ENCODE measurements at regions not wholly inside any gene's neighbourhood (a gene's known extent, or its start where the extent isn't known, plus 50 kb on each side); places are given as distances from the start of the nearest gene placed in this dataset.
"Not testable (repeated sequence)": the region's sequence is repeated elsewhere in the genome, so short reads cannot be mapped to it uniquely, and the experiment has no call there.

DNA sequence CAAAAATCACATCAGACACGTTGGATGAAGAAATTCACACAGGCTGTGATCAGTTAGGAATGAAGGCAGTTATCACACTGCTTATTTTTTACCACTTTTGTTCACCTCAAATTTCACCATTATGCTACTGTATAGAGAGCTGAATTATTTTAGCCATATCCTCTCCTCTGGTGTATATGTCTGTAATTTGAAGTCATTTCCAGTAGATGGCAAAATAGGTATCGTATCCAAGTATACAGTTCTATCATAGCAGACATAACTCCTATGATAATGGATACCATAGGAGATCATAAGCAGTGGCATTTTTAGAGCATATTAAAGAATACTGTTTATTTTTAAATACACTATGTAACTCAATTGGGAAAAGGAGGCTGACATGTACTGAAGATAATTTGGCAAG, 909.7 kb downstream of the DNAJB9 start:
- Histone ChIP-seq H3K27ac (ENCODE audit: low read length) (no peak overlapping the region), H3K4me1 (ENCODE audit: control insufficient read depth, insufficient read depth, low read length) (no peaks in the 10 kb centered on the region), H3K27me3 (ENCODE audit: control insufficient read depth, insufficient read depth, low read length) (no peaks in the 10 kb centered on the region), H3K36me3 (ENCODE audit: control insufficient read depth, insufficient read depth, low read length) (no peaks in the 10 kb centered on the region), H3K4me3 (ENCODE audit: low read length) (no peak overlapping the region), H3K9me3 (ENCODE audit: control insufficient read depth, low read depth, low read length) (no peaks in the 10 kb centered on the region)
- no peak for DNase-seq
- WGBS (ENCODE audit: insufficient coverage, low lambda C conversion rate): 33% methylated on average over 1 of the region's 2 CpGs

DNA sequence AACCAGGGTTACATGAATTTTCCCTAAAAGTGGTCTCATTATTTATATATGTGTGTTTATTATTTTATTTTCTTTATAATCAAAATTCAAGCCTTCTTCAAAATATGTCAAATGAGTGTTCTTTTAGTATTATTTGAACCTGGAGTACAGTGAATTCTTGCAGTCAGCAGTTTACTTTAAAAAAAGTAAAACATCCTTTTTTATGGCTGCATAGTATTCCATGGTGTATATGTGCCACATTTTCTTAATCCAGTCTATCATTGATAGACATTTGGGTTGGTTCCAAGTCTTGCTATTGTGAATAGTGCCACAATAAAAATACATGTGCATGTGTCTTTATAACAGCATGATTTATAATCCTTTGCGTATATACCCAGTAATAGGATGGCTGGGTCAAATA, 920.9 kb downstream of the DNAJB9 start:
- not testable (repeated sequence) for H3K27me3 ChIP-seq (ENCODE audit: control insufficient read depth, insufficient read depth, low read length); H3K36me3 ChIP-seq (ENCODE audit: control insufficient read depth, insufficient read depth, low read length); H3K27ac ChIP-seq (ENCODE audit: low read length); H3K9me3 ChIP-seq (ENCODE audit: control insufficient read depth, low read depth, low read length); H3K4me3 ChIP-seq (ENCODE audit: low read length); H3K4me1 ChIP-seq (ENCODE audit: control insufficient read depth, insufficient read depth, low read length); DNase-seq
- WGBS (ENCODE audit: insufficient coverage, low lambda C conversion rate): no CpG with 5 or more reads among the region's 1 CpG

GRCh38 chr7:109497053-109497452, 927.4 kb downstream of the DNAJB9 start:
- no peaks in the 10 kb centered on the region for H3K9me3 ChIP-seq (ENCODE audit: control insufficient read depth, low read depth, low read length)
- H3K27me3 ChIP-seq (ENCODE audit: control insufficient read depth, insufficient read depth, low read length): no peaks in the 10 kb centered on the region
- H3K27ac ChIP-seq (ENCODE audit: low read length): no peak overlapping the region
- no peaks in the 10 kb centered on the region for H3K4me1 ChIP-seq (ENCODE audit: control insufficient read depth, insufficient read depth, low read length)
- WGBS (ENCODE audit: insufficient coverage, low lambda C conversion rate): 96% methylated on average over 4 of the region's 5 CpGs
- no peak overlapping the region for H3K4me3 ChIP-seq (ENCODE audit: low read length)
- DNase-seq: no peak
- H3K36me3 ChIP-seq (ENCODE audit: control insufficient read depth, insufficient read depth, low read length): no peaks in the 10 kb centered on the region

DNA sequence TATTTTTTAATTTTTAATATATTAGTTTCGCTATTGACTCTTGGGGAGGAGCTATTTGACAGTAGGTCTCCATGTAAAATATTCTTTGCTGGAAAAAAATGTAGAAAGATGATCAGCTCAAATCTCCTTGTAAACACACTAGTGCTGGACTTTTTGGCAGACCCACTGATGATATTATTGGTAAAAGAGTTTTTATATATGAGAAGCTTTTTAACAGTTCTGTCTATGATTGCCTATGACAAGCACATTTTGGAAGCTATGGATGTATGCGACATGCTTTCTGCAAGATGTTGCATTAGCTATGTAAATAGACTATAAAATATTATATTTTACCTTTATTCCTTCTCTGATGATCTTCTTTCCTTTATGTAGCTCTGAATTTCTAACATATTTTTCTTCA, 928.5 kb downstream of the DNAJB9 start:
- H3K36me3 ChIP-seq (ENCODE audit: control insufficient read depth, insufficient read depth, low read length): no peaks in the 10 kb centered on the region
- no peaks in the 10 kb centered on the region for H3K27me3 ChIP-seq (ENCODE audit: control insufficient read depth, insufficient read depth, low read length)
- H3K9me3 ChIP-seq (ENCODE audit: control insufficient read depth, low read depth, low read length): no peaks in the 10 kb centered on the region
- no peak overlapping the region for H3K4me3 ChIP-seq (ENCODE audit: low read length)
- WGBS (ENCODE audit: insufficient coverage, low lambda C conversion rate): 100% methylated on average over 2 of the region's 2 CpGs
- no peak overlapping the region for H3K27ac ChIP-seq (ENCODE audit: low read length)
- no peaks in the 10 kb centered on the region for H3K4me1 ChIP-seq (ENCODE audit: control insufficient read depth, insufficient read depth, low read length)
- DNase-seq: no peak

- no CpG with 5 or more reads among the region's 2 CpGs for WGBS (ENCODE audit: insufficient coverage, low lambda C conversion rate)
- Histone ChIP-seq H3K9me3 (ENCODE audit: control insufficient read depth, low read depth, low read length) (no peaks in the 10 kb centered on the region), H3K4me1 (ENCODE audit: control insufficient read depth, insufficient read depth, low read length) (peaks cover 2% of the 10 kb centered on the region), H3K27me3 (ENCODE audit: control insufficient read depth, insufficient read depth, low read length) (no peaks in the 10 kb centered on the region), H3K4me3 (ENCODE audit: low read length) (no peak overlapping the region), H3K27ac (ENCODE audit: low read length) (no peak overlapping the region), H3K36me3 (ENCODE audit: control insufficient read depth, insufficient read depth, low read length) (no peaks in the 10 kb centered on the region)
- no peak for DNase-seq
These were observed 933.7 kb downstream of the DNAJB9 start for GRCh38 chr7:109503421-109503820.

DNA sequence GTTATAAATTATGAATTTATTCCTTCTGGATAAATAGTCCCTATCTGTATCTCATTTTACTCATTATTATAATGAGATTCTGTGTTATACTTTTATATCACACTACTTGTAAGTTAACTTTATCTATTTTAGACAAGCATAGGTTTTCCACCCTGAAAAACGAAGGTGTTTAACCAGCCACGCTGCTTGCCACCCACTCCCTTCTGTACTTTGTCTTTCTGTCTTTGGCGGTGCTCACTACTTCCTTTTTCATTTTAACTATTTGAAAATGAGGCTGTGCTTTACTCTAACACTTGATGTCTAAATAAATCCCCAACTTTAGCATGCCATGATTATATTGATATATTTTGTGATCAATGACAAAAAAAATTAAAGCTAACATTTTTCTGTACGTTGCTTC, 952.9 kb downstream of the DNAJB9 start:
- Histone ChIP-seq H3K9me3 (ENCODE audit: control insufficient read depth, low read depth, low read length) (no peaks in the 10 kb centered on the region), H3K27ac (ENCODE audit: low read length) (no peak overlapping the region), H3K4me1 (ENCODE audit: control insufficient read depth, insufficient read depth, low read length) (no peaks in the 10 kb centered on the region), H3K27me3 (ENCODE audit: control insufficient read depth, insufficient read depth, low read length) (no peaks in the 10 kb centered on the region), H3K36me3 (ENCODE audit: control insufficient read depth, insufficient read depth, low read length) (no peaks in the 10 kb centered on the region), H3K4me3 (ENCODE audit: low read length) (no peak overlapping the region)
- WGBS (ENCODE audit: insufficient coverage, low lambda C conversion rate): 82% methylated on average over 4 of the region's 4 CpGs
- no peak for DNase-seq

DNA sequence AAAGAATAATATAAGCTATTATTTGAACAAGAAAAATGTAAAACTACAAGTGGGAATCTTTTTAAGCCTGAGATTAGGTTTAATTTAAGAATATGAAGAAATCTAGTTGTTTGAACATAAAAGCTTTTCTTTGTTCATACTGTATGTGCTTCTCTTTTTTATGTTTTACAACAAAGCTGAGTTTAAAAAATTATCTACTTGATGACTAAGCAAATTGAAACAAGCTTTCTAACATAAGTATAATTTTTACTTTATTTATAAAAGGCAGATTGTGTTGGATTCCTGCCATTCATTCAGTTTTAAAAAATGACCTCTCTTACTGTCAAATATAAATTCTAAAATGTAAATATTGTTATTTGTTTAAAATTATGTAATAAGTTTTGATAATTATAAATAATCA, 958.2 kb downstream of the DNAJB9 start:
- Histone ChIP-seq H3K27me3 (ENCODE audit: control insufficient read depth, insufficient read depth, low read length) (no peaks in the 10 kb centered on the region), H3K36me3 (ENCODE audit: control insufficient read depth, insufficient read depth, low read length) (no peaks in the 10 kb centered on the region), H3K4me1 (ENCODE audit: control insufficient read depth, insufficient read depth, low read length) (no peaks in the 10 kb centered on the region), H3K27ac (ENCODE audit: low read length) (no peak overlapping the region), H3K9me3 (ENCODE audit: control insufficient read depth, low read depth, low read length) (no peaks in the 10 kb centered on the region), H3K4me3 (ENCODE audit: low read length) (no peak overlapping the region)
- DNase-seq: no peak

DNA sequence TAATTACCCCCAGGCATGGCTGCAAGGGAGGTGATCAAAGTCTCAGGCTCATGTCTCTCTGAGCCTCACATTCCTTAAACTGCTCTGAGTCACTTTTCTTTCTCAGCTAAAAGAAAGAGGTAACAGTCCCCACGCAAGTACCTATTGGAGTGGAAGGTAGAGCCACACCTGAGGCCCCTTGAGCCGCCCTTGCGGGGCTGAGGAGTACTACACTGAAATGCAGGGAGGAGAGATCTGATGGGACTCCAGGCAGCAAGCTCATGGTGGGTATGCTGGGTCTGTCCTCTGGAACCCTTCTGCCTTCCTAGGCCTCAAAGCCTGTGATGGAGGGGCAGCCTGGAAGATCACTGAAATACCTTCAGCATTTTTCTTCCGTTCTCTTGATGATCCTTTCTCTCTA, 960.0 kb downstream of the DNAJB9 start:
- no peaks in the 10 kb centered on the region for H3K9me3 ChIP-seq (ENCODE audit: control insufficient read depth, low read depth, low read length)
- DNase-seq: no peak
- no peaks in the 10 kb centered on the region for H3K4me1 ChIP-seq (ENCODE audit: control insufficient read depth, insufficient read depth, low read length)
- H3K36me3 ChIP-seq (ENCODE audit: control insufficient read depth, insufficient read depth, low read length): no peaks in the 10 kb centered on the region
- H3K27me3 ChIP-seq (ENCODE audit: control insufficient read depth, insufficient read depth, low read length): no peaks in the 10 kb centered on the region
- WGBS (ENCODE audit: insufficient coverage, low lambda C conversion rate): no CpG with 5 or more reads among the region's 4 CpGs
- H3K4me3 ChIP-seq (ENCODE audit: low read length): no peak overlapping the region
- H3K27ac ChIP-seq (ENCODE audit: low read length): no peak overlapping the region

GRCh38 chr7:109532262-109532992, 962.8 kb downstream of the DNAJB9 start:
- Histone ChIP-seq H3K27ac (ENCODE audit: low read length) (no peak overlapping the region), H3K36me3 (ENCODE audit: control insufficient read depth, insufficient read depth, low read length) (no peaks in the 10 kb centered on the region), H3K4me3 (ENCODE audit: low read length) (no peak overlapping the region), H3K9me3 (ENCODE audit: control insufficient read depth, low read depth, low read length) (no peaks in the 10 kb centered on the region), H3K27me3 (ENCODE audit: control insufficient read depth, insufficient read depth, low read length) (no peaks in the 10 kb centered on the region), H3K4me1 (ENCODE audit: control insufficient read depth, insufficient read depth, low read length) (no peaks in the 10 kb centered on the region)
- peak; percentile 4 to 67 for DNase-seq
- no CpG with 5 or more reads among the region's 1 CpG for WGBS (ENCODE audit: insufficient coverage, low lambda C conversion rate)

DNA sequence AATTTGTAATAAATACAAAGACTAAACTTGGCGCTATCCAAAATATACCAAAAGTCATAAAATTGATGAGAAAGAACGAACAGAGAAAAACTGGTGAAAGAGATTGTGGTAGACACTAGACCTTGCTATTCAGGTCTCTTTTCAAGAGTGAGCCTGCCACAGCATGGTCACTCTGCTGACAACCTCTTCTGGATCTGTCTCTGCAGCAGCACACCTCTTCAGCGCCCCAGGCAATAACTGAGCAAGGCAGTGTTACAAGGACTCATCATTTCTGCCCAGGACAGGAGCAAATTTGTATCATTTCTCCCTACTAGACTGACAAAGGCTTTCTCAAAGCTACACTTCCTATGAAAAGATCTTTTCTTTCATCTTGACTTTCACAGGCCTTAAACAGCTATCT, 976.0 kb downstream of the DNAJB9 start:
- no peaks in the 10 kb centered on the region for H3K9me3 ChIP-seq (ENCODE audit: control insufficient read depth, low read depth, low read length)
- no peak for DNase-seq

GRCh38 chr7:109549471-109550193, 980.0 kb downstream of the DNAJB9 start:
- H3K4me1 ChIP-seq (ENCODE audit: control insufficient read depth, insufficient read depth, low read length): no peaks in the 10 kb centered on the region
- no peak overlapping the region for H3K4me3 ChIP-seq (ENCODE audit: low read length)
- H3K36me3 ChIP-seq (ENCODE audit: control insufficient read depth, insufficient read depth, low read length): no peaks in the 10 kb centered on the region
- 70% methylated on average over 5 of the region's 7 CpGs for WGBS (ENCODE audit: insufficient coverage, low lambda C conversion rate)
- DNase-seq: no peak
- no peak overlapping the region for H3K27ac ChIP-seq (ENCODE audit: low read length)
- no peaks in the 10 kb centered on the region for H3K9me3 ChIP-seq (ENCODE audit: control insufficient read depth, low read depth, low read length)
- no peaks in the 10 kb centered on the region for H3K27me3 ChIP-seq (ENCODE audit: control insufficient read depth, insufficient read depth, low read length)

More for the DNA sequence above, 976.0 kb downstream of the DNAJB9 start:
- Histone ChIP-seq H3K4me3 (ENCODE audit: low read length) (no peak overlapping the region), H3K36me3 (ENCODE audit: control insufficient read depth, insufficient read depth, low read length) (no peaks in the 10 kb centered on the region), H3K27me3 (ENCODE audit: control insufficient read depth, insufficient read depth, low read length) (no peaks in the 10 kb centered on the region), H3K4me1 (ENCODE audit: control insufficient read depth, insufficient read depth, low read length) (no peaks in the 10 kb centered on the region), H3K27ac (ENCODE audit: low read length) (no peak overlapping the region)
- WGBS (ENCODE audit: insufficient coverage, low lambda C conversion rate): 39% methylated on average over 2 of the region's 3 CpGs
